ENCODE measurements at regions not wholly inside any gene's neighbourhood (a gene's known extent, or its start where the extent isn't known, plus 50 kb on each side); places are given as distances from the start of the nearest gene placed in this dataset.

DNA sequence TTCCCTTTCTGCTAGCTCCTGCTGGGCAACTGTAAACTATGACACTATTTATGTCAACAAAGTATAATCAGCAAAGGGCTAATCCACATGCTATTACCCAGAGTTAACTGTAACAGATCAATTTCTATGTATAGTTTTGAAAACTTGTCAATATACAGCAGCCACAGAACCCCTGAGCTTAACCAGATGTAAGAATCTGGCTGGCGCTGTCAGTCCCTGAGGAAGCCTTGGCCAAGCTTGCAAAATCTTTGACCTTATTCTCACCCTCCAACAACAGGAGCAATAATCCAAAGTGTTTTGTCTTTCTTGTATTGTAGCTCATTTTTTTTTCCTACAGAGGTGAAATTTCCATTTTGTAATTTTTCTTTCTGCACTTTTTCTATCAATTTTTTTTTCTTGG is 1230.1 kb upstream of the SLC10A2 start:
- DNase-seq (ENCODE audit: low read depth): no peak
- H3K4me3 ChIP-seq (ENCODE audit: low read depth, low read length): no peak overlapping the region
- TF ChIP-seq, protein P1, sequence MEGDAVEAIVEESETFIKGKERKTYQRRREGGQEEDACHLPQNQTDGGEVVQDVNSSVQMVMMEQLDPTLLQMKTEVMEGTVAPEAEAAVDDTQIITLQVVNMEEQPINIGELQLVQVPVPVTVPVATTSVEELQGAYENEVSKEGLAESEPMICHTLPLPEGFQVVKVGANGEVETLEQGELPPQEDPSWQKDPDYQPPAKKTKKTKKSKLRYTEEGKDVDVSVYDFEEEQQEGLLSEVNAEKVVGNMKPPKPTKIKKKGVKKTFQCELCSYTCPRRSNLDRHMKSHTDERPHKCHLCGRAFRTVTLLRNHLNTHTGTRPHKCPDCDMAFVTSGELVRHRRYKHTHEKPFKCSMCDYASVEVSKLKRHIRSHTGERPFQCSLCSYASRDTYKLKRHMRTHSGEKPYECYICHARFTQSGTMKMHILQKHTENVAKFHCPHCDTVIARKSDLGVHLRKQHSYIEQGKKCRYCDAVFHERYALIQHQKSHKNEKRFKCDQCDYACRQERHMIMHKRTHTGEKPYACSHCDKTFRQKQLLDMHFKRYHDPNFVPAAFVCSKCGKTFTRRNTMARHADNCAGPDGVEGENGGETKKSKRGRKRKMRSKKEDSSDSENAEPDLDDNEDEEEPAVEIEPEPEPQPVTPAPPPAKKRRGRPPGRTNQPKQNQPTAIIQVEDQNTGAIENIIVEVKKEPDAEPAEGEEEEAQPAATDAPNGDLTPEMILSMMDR (IDR thresholded peaks at IDR 0.05; ENCODE audit: control insufficient read depth, extremely low read depth, insufficient read depth): no peak

DNA sequence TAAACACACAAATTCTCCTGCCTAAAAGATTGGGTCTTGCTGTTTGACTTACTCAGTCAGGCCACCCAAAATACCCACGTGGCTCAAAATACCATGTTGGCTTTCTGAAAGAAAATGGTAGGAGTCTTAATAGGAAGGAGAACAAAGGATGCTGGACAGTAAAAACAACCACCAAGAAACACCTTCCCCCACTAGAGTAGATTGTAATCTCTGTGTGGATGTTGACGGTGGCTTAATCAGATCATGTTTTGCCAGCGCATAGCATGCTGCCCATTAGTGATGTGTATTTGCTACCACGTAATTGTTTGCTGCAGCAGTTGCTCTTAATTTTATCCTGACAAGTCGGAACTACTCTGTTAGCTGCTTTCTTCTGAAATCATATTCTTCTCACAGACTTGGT is 1229.3 kb upstream of the SLC10A2 start:
- H3K4me3 ChIP-seq (ENCODE audit: low read depth, low read length): no peak overlapping the region
- TF ChIP-seq, protein P1 (IDR thresholded peaks at IDR 0.05; ENCODE audit: control insufficient read depth, extremely low read depth, insufficient read depth): no peak
- DNase-seq (ENCODE audit: low read depth): no peak

DNA sequence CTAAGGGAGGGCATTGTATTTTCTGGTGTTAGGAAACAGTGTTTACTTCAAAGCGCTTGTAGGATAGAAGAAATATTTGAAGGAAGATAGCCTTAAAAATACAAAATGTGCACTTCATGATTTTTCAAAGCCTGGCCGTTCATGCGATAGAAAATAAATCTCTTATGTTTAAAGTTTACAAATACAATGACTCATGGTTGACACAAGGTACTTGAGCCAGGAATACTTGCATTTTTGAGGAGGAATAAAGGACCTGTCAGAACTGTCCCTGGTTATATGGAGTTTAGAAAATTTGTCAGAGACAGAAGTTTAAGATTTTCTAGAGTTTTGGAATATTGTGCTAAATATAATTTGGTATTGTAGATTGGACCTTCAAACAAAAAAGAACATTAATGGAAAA is 1223.2 kb upstream of the SLC10A2 start:
- H3K4me3 ChIP-seq (ENCODE audit: low read depth, low read length): no peak overlapping the region
- TF ChIP-seq, protein P1 (IDR thresholded peaks at IDR 0.05; ENCODE audit: control insufficient read depth, extremely low read depth, insufficient read depth): no peak
- DNase-seq (ENCODE audit: low read depth): no peak

DNA sequence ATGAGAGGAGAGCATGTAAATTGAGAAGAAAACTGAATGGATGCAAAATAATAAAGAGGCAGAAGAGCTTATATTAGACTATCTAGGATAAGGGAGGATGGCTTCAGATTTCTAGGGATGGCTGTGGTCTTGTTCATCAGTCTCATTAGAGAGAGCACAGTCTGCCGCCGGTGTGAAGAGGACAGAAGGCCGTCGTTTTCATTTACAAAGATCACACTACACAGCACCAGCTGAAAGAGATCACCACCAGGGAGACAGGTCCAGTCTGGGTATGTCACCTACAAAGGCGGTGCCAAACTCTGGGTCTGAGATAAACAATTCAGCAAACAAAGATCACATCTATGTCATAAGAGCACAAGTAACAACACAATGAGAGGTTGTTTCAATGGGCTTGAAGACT is 1222.3 kb upstream of the SLC10A2 start:
- TF ChIP-seq, protein P1 (IDR thresholded peaks at IDR 0.05; ENCODE audit: control insufficient read depth, extremely low read depth, insufficient read depth): no peak
- no peak overlapping the region for H3K4me3 ChIP-seq (ENCODE audit: low read depth, low read length)
- no peak for DNase-seq (ENCODE audit: low read depth)

DNA sequence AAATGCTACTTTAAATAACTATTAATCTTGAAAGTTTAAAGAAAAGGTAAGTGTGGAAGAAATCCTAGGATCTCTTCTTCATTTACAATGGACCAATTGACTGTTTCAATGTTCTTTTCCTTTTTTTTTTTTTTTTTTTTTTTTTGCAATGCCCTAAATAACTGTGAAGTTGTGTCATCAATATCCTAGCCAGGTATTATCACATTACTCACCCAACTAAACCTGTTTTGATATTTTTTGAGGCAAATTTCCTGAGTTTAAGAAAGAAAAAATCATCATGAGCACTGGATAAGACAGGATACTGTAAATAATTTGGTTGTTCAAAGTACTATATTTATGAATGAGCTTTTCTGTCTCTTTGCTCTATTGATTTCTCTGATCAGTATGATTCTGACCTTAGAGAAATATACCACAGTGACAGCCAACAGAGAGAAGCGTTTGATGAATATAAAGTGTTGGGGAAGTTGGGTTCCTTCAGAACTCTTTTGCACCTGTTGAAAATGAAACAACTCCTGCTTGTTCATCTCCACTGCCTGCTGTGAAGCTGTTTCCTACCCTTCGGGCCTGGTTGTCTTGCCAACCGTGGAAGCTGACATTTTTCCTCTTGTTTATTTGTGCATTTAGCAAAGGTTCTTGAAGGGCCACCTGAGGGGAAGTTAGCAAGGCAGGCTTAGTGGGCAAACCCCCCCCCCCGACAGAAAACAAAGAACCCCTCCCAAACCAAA is 1220.5 kb upstream of the SLC10A2 start:
- DNase-seq (ENCODE audit: low read depth): no peak
- TF ChIP-seq, protein P1 (IDR thresholded peaks at IDR 0.05; ENCODE audit: control insufficient read depth, extremely low read depth, insufficient read depth): no peak
- no peak overlapping the region for H3K4me3 ChIP-seq (ENCODE audit: low read depth, low read length)

DNA sequence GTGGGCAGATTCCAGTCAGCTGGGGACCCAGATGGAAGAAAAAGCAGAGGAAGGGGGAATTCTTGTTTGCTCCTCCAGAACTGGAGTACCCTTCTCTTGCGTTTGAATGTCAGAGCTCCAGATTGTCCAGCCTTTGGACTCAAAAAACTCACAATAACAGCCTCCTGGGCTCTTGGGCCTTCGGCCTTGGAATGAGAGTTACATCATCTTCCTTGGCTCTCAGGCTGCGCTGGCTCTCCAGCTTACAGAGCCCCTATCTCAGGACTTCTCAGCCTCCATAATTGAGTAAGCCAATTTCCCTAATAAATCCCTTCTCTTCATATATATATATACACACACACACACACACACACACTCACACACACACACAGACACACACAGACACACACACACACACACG is 1215.7 kb upstream of the SLC10A2 start:
- TF ChIP-seq, protein P1 (IDR thresholded peaks at IDR 0.05; ENCODE audit: control insufficient read depth, extremely low read depth, insufficient read depth): no peak
- no peak for DNase-seq (ENCODE audit: low read depth)
- H3K4me3 ChIP-seq (ENCODE audit: low read depth, low read length): no peak overlapping the region

DNA sequence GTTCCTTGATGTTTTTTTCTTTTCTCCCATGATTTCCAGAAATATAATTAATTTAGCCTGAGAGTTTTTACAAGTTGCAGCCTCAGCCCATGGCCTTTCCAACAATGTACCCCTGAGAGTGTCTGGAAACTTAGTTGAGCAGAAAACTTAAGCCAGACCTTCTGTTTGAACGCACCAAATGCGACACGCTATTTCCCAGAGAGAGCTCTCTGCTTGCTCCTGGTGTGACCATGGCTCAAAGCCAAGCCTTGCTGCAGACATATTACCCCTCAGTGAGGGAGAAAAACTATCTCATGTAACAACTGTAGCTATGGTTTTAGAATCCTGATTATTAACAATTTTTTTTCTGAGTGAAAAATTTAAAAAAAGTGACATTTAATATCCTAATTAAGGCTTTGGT is 1204.5 kb upstream of the SLC10A2 start:
- H3K4me3 ChIP-seq (ENCODE audit: low read depth, low read length): no peak overlapping the region
- no peak for DNase-seq (ENCODE audit: low read depth)
- TF ChIP-seq, protein P1 (IDR thresholded peaks at IDR 0.05; ENCODE audit: control insufficient read depth, extremely low read depth, insufficient read depth): no peak

Data from LNCaP clone FGC (cell line).